ENCODE measurements at regions not wholly inside any gene's neighbourhood (a gene's known extent, or its start where the extent isn't known, plus 50 kb on each side); places are given as distances from the start of the nearest gene placed in this dataset.

DNA sequence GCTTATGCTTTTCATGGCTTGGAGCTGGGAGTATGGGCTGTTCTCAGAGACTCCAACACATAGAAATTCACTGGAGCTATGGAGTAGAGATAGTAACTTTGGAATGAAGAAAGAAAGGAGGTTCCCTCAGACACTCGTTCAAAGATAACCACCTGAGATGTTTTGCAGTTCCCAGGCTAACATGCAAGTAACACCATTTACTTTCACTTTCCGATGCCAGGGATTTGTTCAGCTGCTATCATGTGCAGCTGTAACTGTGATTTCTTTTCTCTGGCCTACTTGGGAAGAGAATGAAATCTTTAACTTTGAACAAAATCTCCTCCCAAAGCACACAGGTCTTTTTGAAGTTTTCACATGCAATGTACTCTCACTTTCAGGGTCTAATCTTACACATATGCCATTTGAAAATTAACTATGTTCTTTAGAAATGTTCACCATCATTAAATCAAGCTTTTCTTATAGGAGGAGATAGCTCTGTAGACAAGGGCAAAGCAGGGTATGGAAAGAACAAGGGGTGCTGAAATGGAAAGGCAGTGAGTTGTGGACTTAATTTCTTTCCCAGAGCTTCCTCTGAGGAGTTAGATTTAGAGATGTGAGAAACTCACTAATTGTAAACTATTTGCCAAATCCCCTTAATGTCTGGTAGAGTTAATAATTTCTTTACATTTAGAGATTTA, 514.3 kb downstream of the PDHA2 start:
- Histone ChIP-seq H3K9ac (ENCODE audit: low read depth in 2 of 2, low read length in 2 of 2) (no peak overlapping the region), H3K27me3 (no peaks in the 10 kb centered on the region), H3K9me3 (no peaks in the 10 kb centered on the region), H3K4me3 (no peak overlapping the region), H3K36me3 (no peaks in the 10 kb centered on the region), H3K27ac (no peak overlapping the region), H3K4me1 (no peaks in the 10 kb centered on the region)
- TF ChIP-seq, protein P1, sequence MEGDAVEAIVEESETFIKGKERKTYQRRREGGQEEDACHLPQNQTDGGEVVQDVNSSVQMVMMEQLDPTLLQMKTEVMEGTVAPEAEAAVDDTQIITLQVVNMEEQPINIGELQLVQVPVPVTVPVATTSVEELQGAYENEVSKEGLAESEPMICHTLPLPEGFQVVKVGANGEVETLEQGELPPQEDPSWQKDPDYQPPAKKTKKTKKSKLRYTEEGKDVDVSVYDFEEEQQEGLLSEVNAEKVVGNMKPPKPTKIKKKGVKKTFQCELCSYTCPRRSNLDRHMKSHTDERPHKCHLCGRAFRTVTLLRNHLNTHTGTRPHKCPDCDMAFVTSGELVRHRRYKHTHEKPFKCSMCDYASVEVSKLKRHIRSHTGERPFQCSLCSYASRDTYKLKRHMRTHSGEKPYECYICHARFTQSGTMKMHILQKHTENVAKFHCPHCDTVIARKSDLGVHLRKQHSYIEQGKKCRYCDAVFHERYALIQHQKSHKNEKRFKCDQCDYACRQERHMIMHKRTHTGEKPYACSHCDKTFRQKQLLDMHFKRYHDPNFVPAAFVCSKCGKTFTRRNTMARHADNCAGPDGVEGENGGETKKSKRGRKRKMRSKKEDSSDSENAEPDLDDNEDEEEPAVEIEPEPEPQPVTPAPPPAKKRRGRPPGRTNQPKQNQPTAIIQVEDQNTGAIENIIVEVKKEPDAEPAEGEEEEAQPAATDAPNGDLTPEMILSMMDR (IDR thresholded peaks at IDR 0.05): no peak
- DNase-seq: no peak
- intact Hi-C loops (cut with DNase I): no loop called here

DNA sequence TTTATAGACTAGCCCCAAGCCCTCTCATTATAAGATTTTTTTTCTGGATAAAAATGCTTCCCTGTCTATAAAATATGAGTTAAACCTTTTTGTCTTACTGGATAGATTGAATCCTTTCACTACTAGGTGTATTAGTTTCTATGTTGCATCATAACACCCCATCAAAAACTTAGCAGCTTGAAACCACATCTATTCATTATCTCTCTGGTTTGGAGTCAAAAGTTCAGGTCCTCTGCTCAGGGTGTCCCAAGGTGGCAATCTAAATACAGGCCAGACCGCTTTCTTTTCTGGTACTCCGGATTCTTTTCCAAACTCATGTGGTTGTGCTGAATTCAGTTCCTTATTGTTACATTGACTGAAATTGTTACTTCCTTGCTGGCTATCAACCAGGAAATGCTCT, 515.5 kb downstream of the PDHA2 start:
- Histone ChIP-seq H3K27me3 (no peaks in the 10 kb centered on the region), H3K27ac (no peak overlapping the region), H3K9me3 (no peaks in the 10 kb centered on the region), H3K9ac (ENCODE audit: low read depth in 2 of 2, low read length in 2 of 2) (no peak overlapping the region), H3K4me3 (no peak overlapping the region), H3K4me1 (no peaks in the 10 kb centered on the region), H3K36me3 (no peaks in the 10 kb centered on the region)
- no peak for DNase-seq
- intact Hi-C loops (cut with DNase I): no loop called here
- TF ChIP-seq, protein P1 (IDR thresholded peaks at IDR 0.05): no peak

DNA sequence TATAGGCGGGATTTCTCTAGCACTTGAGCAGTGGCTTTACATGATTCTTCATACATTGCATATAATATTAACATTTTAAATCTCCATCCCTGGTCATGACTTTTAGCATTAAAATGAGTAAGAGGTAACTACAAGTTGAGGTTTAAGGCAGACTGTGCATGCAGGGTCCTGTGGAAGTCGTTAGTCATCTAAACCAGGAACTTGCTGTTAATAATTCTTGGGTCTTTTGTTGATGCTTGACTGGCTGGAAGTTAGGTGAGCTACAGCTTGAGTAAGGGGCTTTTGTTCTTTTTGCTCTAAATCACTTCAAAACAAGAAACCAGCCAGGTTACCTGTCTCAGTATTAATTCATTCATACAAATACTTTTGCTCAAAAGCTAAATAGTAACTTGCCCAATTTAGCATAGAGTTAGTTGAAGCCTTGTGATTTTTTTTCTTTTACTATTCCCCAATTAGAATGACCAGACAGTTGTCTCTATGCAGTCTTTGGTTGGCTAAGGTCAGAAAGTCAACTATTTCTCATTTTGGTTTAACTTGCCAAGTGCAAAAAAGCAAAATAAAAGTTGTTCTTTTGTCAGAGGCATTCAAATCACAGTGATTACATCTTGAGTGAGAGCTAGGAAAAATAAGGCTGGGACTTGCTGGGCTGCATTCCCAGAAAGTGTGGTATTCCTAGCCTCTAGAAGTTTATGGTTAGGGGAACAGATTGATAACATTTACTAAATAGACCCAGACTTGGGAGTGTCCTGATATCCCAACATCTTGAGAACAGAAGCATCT, 516.9 kb downstream of the PDHA2 start:
- Histone ChIP-seq H3K9me3 (no peaks in the 10 kb centered on the region), H3K4me1 (no peaks in the 10 kb centered on the region), H3K4me3 (no peak overlapping the region), H3K36me3 (no peaks in the 10 kb centered on the region), H3K27me3 (no peaks in the 10 kb centered on the region), H3K9ac (ENCODE audit: low read depth in 2 of 2, low read length in 2 of 2) (no peak overlapping the region), H3K27ac (no peak overlapping the region)
- DNase-seq: no peak
- TF ChIP-seq, protein P1 (IDR thresholded peaks at IDR 0.05): no peak
- intact Hi-C loops (cut with DNase I): no loop called here

DNA sequence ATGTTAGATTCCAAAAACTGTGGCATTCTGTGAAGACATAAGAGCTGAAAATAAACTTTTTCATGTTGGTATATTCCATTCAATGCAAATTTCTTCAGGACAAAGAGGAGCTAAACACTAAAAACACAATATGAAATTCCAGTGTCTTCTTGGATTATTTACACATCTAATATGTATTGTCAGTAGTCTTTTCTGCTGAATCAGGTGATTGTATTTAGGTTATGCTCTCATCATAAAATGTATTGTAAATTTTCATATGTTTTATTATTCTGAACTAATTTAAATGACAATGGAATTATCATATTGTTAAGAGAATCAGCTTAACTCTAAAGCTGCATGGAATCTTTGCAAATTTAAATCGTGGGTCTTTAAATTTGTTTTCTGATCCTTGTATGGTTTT, 526.7 kb downstream of the PDHA2 start:
- Histone ChIP-seq H3K36me3 (no peaks in the 10 kb centered on the region), H3K4me3 (no peak overlapping the region), H3K9ac (ENCODE audit: low read depth in 2 of 2, low read length in 2 of 2) (no peak overlapping the region), H3K4me1 (no peaks in the 10 kb centered on the region), H3K9me3 (no peaks in the 10 kb centered on the region), H3K27ac (no peak overlapping the region), H3K27me3 (no peaks in the 10 kb centered on the region)
- intact Hi-C loops (cut with DNase I): no loop called here
- no peak for DNase-seq
- TF ChIP-seq, protein P1 (IDR thresholded peaks at IDR 0.05): no peak

DNA sequence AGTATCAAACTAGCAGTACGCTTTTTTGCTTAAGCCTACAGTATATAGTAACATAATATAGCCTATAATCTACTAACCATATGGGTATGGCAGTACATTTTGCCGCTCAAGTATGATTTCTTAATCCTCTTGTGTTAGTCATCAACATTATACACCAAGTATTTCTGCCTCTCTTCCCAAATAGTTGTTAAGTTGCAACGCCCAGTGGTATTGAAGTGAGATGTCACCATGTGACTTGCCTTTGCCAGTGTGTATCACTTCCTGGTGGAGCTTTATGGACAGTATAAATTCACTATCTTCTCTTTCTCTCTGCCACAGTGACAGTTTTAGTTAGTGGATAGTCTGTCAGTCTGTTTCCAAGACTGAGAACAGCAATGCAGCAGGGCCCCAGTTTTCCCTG, 535.5 kb downstream of the PDHA2 start:
- H3K36me3 ChIP-seq: no peaks in the 10 kb centered on the region
- no peaks in the 10 kb centered on the region for H3K9me3 ChIP-seq
- no peaks in the 10 kb centered on the region for H3K4me1 ChIP-seq
- no peak overlapping the region for H3K4me3 ChIP-seq
- no peak for DNase-seq
- intact Hi-C loops (cut with DNase I): no loop called here
- H3K27me3 ChIP-seq: no peaks in the 10 kb centered on the region
- TF ChIP-seq, protein P1 (IDR thresholded peaks at IDR 0.05): no peak
- H3K9ac ChIP-seq (ENCODE audit: low read depth in 2 of 2, low read length in 2 of 2): no peak overlapping the region
- H3K27ac ChIP-seq: no peak overlapping the region
